GM23338 (cell line): ENCODE measurements at regions not wholly inside any gene's neighbourhood (a gene's known extent, or its start where the extent isn't known, plus 50 kb on each side); places are given as distances from the start of the nearest gene placed in this dataset.

ENCODE experiments used
- ATAC-seq: fragments of 200-7000 bp; cut with Tn5 transposase; 3 replicates; pipeline ENCODE4 v1.9.1; 2020
- DNase-seq: peaks from one replicate; pipeline ENCODE4 v3.0.0-alpha.2; 2015; ENCODE audit warnings: low spot score
- H2AFZ ChIP-seq: fragments of 200-600 bp; sonication (generic); 2 replicates; pipeline ENCODE4 v1.8.0; 2016; ENCODE audit warnings: antibody characterized with exemption, mild to moderate bottlenecking, moderate library complexity
- H3F3A ChIP-seq: fragments of 200-600 bp; sonication (generic); replicated peaks from 2 replicates; pipeline ENCODE4 v1.8.0; 2017; ENCODE audit warnings: antibody characterized with exemption, mixed run types, low read depth
- H3K27ac ChIP-seq: fragments of 200-600 bp; sonication (generic); 2 replicates; pipeline ENCODE4 v1.6.1; 2016; ENCODE audit warnings: low read depth
- H3K27me3 ChIP-seq: fragments of 200-600 bp; sonication (generic); 2 replicates; pipeline ENCODE4 v1.8.0; 2016; ENCODE audit warnings: mild to moderate bottlenecking, mixed run types, moderate library complexity; ENCODE audit not compliant: insufficient read depth
- H3K36me3 ChIP-seq: fragments of 200-600 bp; sonication (generic); 2 replicates; pipeline ENCODE4 v1.8.0; 2016; ENCODE audit warnings: mild to moderate bottlenecking; ENCODE audit not compliant: insufficient read depth
- H3K4me1 ChIP-seq: fragments of 200-600 bp; sonication (generic); 2 replicates; pipeline ENCODE4 v1.8.0; 2016; ENCODE audit warnings: mild to moderate bottlenecking, moderate library complexity; ENCODE audit not compliant: insufficient read depth
- H3K4me2 ChIP-seq: fragments of 200-600 bp; sonication (generic); 2 replicates; pipeline ENCODE4 v1.7.1; 2017; ENCODE audit warnings: mixed run types
- H3K4me3 ChIP-seq: fragments of 200-600 bp; sonication (generic); 2 replicates; pipeline ENCODE4 v1.6.1; 2016; ENCODE audit warnings: mixed run types
- H3K79me2 ChIP-seq: fragments of 200-600 bp; sonication (generic); replicated peaks from 2 replicates; pipeline ENCODE4 v1.8.0; 2017; ENCODE audit warnings: mild to moderate bottlenecking; ENCODE audit not compliant: insufficient read depth
- H3K9me2 ChIP-seq: fragments of 200-600 bp; sonication (generic); 2 replicates; pipeline ENCODE4 v1.8.0; 2017; ENCODE audit not compliant: insufficient read depth
- H4K20me1 ChIP-seq: fragments of 200-600 bp; sonication (generic); replicated peaks from 2 replicates; pipeline ENCODE4 v1.8.0; 2017; ENCODE audit warnings: mild to moderate bottlenecking; ENCODE audit not compliant: insufficient read depth
- H3K27ac Mint-ChIP-seq: 2 replicates; pipeline ENCODE4 v1.8.0; 2020; ENCODE audit warnings: inconsistent platforms, mild to moderate bottlenecking, moderate library complexity, mixed read lengths
- H3K27me3 Mint-ChIP-seq: 3 replicates; pipeline ENCODE4 v1.8.0; 2022; ENCODE audit warnings: low read depth, mild to moderate bottlenecking, moderate library complexity, mixed read lengths, inconsistent platforms; ENCODE audit not compliant: insufficient read depth, poor library complexity
- H3K36me3 Mint-ChIP-seq: 3 replicates; pipeline ENCODE4 v1.8.0; 2021; ENCODE audit warnings: low read depth, mild to moderate bottlenecking, inconsistent platforms, moderate library complexity, mixed read lengths
- H3K4me1 Mint-ChIP-seq: 3 replicates; pipeline ENCODE4 v1.8.0; 2020; ENCODE audit warnings: mild to moderate bottlenecking, inconsistent platforms, mixed read lengths
- H3K4me3 Mint-ChIP-seq: 3 replicates; pipeline ENCODE4 v1.8.0; 2021; ENCODE audit warnings: moderate library complexity, mild to moderate bottlenecking, inconsistent platforms, mixed read lengths
- H3K9me3 Mint-ChIP-seq: 3 replicates; pipeline ENCODE4 v1.8.0; 2020; ENCODE audit warnings: moderate library complexity, mild to moderate bottlenecking, inconsistent platforms, mixed read lengths
- CREB1 ChIP-seq: fragments of 250-450 bp; sonication (Bioruptor Pico); IDR thresholded peaks from 2 replicates; pipeline ENCODE4 v1.5.0; 2020; ENCODE audit warnings: low read depth, mild to moderate bottlenecking, moderate library complexity
- CTCF ChIP-seq, 2 experiments: fragments of 200-600 bp in 1 of 2; sonication (generic) in 1 of 2; conservative IDR thresholded peaks; 2 replicates each; pipeline versions ENCODE4 v1.5.1 to v1.6.1; 2016 to 2017; ENCODE audit warnings: antibody characterized with exemption in 2 of 2, low read depth in 2 of 2, mild to moderate bottlenecking in 2 of 2, moderate library complexity in 1 of 2
- EZH2 ChIP-seq: fragments of 200-600 bp; sonication (generic); IDR thresholded peaks from one replicate; pipeline ENCODE4 v1.8.0; 2017; ENCODE audit warnings: antibody characterized with exemption, mild to moderate bottlenecking, low read depth; ENCODE audit not compliant: unreplicated experiment
- EZH2phosphoT487 ChIP-seq: fragments of 200-600 bp; sonication (generic); IDR thresholded peaks from one replicate; pipeline ENCODE4 v1.8.1; 2018; ENCODE audit warnings: antibody characterized with exemption; ENCODE audit not compliant: unreplicated experiment
- JUNB ChIP-seq: IDR thresholded peaks from one replicate; pipeline ENCODE4 v1.6.1; 2016; ENCODE audit warnings: antibody characterized with exemption; ENCODE audit not compliant: unreplicated experiment
- NANOG ChIP-seq: IDR thresholded peaks from 2 replicates; pipeline ENCODE4 v1.6.1; 2016; ENCODE audit warnings: antibody characterized with exemption, borderline replicate concordance
- POLR2AphosphoS5 ChIP-seq: IDR thresholded peaks from 2 replicates; pipeline ENCODE4 v1.6.1; 2016; ENCODE audit warnings: antibody characterized with exemption, low read depth
- REST ChIP-seq: IDR thresholded peaks from one replicate; pipeline ENCODE4 v1.6.1; 2018; ENCODE audit warnings: antibody characterized with exemption; ENCODE audit not compliant: unreplicated experiment
- STAT1 ChIP-seq: IDR thresholded peaks from one replicate; pipeline ENCODE4 v1.6.1; 2016; ENCODE audit warnings: antibody characterized with exemption; ENCODE audit not compliant: unreplicated experiment
- ZNF114 ChIP-seq: fragments of 250-450 bp; sonication (Bioruptor Pico); IDR thresholded peaks from 2 replicates; pipeline ENCODE4 v1.5.0; 2020; ENCODE audit warnings: mild to moderate bottlenecking, moderate library complexity
- ZNF331 ChIP-seq: fragments of 250-450 bp; sonication (Bioruptor Pico); IDR thresholded peaks from 2 replicates; pipeline ENCODE4 v1.5.0; 2020; ENCODE audit warnings: low read depth, mild to moderate bottlenecking, moderate library complexity
- TF ChIP-seq, protein P1 (sequence below): fragments of 250-450 bp; sonication (Bioruptor Pico); IDR thresholded peaks from 2 replicates; pipeline ENCODE4 v1.5.0; 2020; ENCODE audit warnings: mild to moderate bottlenecking, moderate library complexity
- TF ChIP-seq, protein P2 (sequence below): IDR thresholded peaks from 2 replicates; pipeline ENCODE4 v1.6.1; 2016; ENCODE audit warnings: antibody characterized with exemption

- Histone ChIP-seq H3K27me3 (no peaks in the 10 kb centered on the region), H3F3A (no peaks in the 10 kb centered on the region), H3K4me2 (no peak overlapping the region), H3K36me3 (no peaks in the 10 kb centered on the region), H3K4me1 (no peaks in the 10 kb centered on the region), H3K9me2 (no peaks in the 10 kb centered on the region), H3K79me2 (no peaks in the 10 kb centered on the region), H3K4me3 (no peak overlapping the region), H4K20me1 (no peaks in the 10 kb centered on the region), H3K27ac (no peak overlapping the region), H2AFZ (no peak overlapping the region)
- Mint-ChIP-seq H3K27me3 (peaks cover 9% of the 10 kb centered on the region), H3K4me1 (peaks cover 26% of the 10 kb centered on the region), H3K4me3 (no peak overlapping the region), H3K9me3 (no peaks in the 10 kb centered on the region), H3K27ac (no peak overlapping the region), H3K36me3 (no peaks in the 10 kb centered on the region)
- TF ChIP-seq CREB1 (no peak), JUNB (no peak), NANOG (no peak), CTCF (conservative IDR thresholded peaks at IDR 0.05; ENCODE audit: low read depth in 2 of 2) (no peak), STAT1 (no peak), EZH2 (no peak), EZH2phosphoT487 (no peak), ZNF114 (CRISPR knock-in tag) (no peak), REST (no peak), ZNF331 (no peak), POLR2AphosphoS5 (no peak)
- TF ChIP-seq, protein P1, sequence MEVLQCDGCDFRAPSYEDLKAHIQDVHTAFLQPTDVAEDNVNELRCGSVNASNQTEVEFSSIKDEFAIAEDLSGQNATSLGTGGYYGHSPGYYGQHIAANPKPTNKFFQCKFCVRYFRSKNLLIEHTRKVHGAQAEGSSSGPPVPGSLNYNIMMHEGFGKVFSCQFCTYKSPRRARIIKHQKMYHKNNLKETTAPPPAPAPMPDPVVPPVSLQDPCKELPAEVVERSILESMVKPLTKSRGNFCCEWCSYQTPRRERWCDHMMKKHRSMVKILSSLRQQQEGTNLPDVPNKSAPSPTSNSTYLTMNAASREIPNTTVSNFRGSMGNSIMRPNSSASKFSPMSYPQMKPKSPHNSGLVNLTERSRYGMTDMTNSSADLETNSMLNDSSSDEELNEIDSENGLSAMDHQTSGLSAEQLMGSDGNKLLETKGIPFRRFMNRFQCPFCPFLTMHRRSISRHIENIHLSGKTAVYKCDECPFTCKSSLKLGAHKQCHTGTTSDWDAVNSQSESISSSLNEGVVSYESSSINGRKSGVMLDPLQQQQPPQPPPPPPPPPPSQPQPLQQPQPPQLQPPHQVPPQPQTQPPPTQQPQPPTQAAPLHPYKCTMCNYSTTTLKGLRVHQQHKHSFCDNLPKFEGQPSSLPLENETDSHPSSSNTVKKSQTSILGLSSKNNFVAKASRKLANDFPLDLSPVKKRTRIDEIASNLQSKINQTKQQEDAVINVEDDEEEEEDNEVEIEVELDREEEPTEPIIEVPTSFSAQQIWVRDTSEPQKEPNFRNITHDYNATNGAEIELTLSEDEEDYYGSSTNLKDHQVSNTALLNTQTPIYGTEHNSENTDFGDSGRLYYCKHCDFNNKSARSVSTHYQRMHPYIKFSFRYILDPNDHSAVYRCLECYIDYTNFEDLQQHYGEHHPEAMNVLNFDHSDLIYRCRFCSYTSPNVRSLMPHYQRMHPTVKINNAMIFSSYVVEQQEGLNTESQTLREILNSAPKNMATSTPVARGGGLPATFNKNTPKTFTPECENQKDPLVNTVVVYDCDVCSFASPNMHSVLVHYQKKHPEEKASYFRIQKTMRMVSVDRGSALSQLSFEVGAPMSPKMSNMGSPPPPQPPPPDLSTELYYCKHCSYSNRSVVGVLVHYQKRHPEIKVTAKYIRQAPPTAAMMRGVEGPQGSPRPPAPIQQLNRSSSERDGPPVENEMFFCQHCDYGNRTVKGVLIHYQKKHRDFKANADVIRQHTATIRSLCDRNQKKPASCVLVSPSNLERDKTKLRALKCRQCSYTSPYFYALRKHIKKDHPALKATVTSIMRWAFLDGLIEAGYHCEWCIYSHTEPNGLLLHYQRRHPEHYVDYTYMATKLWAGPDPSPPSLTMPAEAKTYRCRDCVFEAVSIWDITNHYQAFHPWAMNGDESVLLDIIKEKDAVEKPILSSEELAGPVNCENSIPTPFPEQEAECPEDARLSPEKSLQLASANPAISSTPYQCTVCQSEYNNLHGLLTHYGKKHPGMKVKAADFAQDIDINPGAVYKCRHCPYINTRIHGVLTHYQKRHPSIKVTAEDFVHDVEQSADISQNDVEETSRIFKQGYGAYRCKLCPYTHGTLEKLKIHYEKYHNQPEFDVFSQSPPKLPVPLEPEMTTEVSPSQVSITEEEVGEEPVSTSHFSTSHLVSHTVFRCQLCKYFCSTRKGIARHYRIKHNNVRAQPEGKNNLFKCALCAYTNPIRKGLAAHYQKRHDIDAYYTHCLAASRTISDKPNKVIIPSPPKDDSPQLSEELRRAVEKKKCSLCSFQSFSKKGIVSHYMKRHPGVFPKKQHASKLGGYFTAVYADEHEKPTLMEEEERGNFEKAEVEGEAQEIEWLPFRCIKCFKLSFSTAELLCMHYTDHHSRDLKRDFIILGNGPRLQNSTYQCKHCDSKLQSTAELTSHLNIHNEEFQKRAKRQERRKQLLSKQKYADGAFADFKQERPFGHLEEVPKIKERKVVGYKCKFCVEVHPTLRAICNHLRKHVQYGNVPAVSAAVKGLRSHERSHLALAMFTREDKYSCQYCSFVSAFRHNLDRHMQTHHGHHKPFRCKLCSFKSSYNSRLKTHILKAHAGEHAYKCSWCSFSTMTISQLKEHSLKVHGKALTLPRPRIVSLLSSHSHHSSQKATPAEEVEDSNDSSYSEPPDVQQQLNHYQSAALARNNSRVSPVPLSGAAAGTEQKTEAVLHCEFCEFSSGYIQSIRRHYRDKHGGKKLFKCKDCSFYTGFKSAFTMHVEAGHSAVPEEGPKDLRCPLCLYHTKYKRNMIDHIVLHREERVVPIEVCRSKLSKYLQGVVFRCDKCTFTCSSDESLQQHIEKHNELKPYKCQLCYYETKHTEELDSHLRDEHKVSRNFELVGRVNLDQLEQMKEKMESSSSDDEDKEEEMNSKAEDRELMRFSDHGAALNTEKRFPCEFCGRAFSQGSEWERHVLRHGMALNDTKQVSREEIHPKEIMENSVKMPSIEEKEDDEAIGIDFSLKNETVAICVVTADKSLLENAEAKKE (CRISPR knock-in tag), result no peak
- TF ChIP-seq, protein P2, sequence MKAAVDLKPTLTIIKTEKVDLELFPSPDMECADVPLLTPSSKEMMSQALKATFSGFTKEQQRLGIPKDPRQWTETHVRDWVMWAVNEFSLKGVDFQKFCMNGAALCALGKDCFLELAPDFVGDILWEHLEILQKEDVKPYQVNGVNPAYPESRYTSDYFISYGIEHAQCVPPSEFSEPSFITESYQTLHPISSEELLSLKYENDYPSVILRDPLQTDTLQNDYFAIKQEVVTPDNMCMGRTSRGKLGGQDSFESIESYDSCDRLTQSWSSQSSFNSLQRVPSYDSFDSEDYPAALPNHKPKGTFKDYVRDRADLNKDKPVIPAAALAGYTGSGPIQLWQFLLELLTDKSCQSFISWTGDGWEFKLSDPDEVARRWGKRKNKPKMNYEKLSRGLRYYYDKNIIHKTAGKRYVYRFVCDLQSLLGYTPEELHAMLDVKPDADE, result no peak
- ATAC-seq (no peak), DNase-seq (no peak)
Observed at GRCh38 chr15:73803806-73804205, 50.7 kb upstream of the INSYN1 start.
